GM04503 (cell line): ENCODE measurements at regions not wholly inside any gene's neighbourhood (a gene's known extent, or its start where the extent isn't known, plus 50 kb on each side); places are given as distances from the start of the nearest gene placed in this dataset.
"Not testable (repeated sequence)": the region's sequence is repeated elsewhere in the genome, so short reads cannot be mapped to it uniquely, and the experiment has no call there.

Source experiments
- DNase-seq: peaks from one replicate; pipeline ENCODE4 v3.0.0-alpha.2; 2012; ENCODE audit warnings: low read depth

GRCh38 chr12:38159591-38160317, 156.8 kb upstream of the ALG10B start:
- DNase-seq = no peak

GRCh38 chr12:38160318-38161122, 156.1 kb upstream of the ALG10B start:
- no peak for DNase-seq

GRCh38 chr12:38161123-38162000, 155.2 kb upstream of the ALG10B start:
- DNase-seq = no peak

- no peak for DNase-seq
Measured at GRCh38 chr12:38162013-38162412, 154.6 kb upstream of the ALG10B start.

GRCh38 chr12:38162708-38163441, 153.7 kb upstream of the ALG10B start:
- no peak for DNase-seq

GRCh38 chr12:38163442-38163801, 153.2 kb upstream of the ALG10B start:
- DNase-seq = no peak

GRCh38 chr12:38166225-38166624, 150.3 kb upstream of the ALG10B start:
- DNase-seq = no peak

- DNase-seq = no peak
Measured at GRCh38 chr12:38175538-38175937, 141.0 kb upstream of the ALG10B start.

GRCh38 chr12:38183617-38184016, 133.0 kb upstream of the ALG10B start:
- DNase-seq = not testable (repeated sequence)

GRCh38 chr12:38197286-38197685, 119.3 kb upstream of the ALG10B start:
- not testable (repeated sequence) for DNase-seq

GRCh38 chr12:38201461-38202276, 114.9 kb upstream of the ALG10B start:
- DNase-seq = no peak

GRCh38 chr12:38204831-38205230, 111.7 kb upstream of the ALG10B start:
- no peak for DNase-seq

GRCh38 chr12:38222011-38222410, 94.6 kb upstream of the ALG10B start:
- DNase-seq = no peak

- DNase-seq = not testable (repeated sequence)
Measured at GRCh38 chr12:38238328-38238727, 78.2 kb upstream of the ALG10B start.

GRCh38 chr12:38253778-38254177, 62.8 kb upstream of the ALG10B start:
- no peak for DNase-seq

- DNase-seq = no peak
Measured at GRCh38 chr12:38258411-38258810, 58.2 kb upstream of the ALG10B start.
